ENCODE measurements at regions not wholly inside any gene's neighbourhood (a gene's known extent, or its start where the extent isn't known, plus 50 kb on each side); places are given as distances from the start of the nearest gene placed in this dataset.

DNA sequence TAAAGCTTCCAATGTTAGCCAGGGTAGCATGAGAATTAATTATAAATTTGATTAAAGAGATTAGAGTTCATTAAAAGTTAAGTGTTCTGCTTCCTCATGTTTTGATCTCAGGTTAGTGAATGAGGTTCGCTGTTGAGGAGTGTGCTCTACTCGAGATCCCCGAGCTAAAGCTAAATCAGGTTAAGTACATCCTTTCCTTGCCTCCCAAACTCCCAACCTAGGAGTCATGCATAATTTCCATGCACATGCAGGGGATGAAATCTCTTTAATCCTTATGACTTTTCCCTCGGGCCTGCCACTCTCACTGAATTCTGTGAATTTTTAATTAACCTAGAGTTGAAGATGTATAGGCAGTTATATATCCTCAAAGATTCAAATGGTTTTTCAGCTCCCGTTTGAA, 156.1 kb upstream of the NCK2 start:
- no peak overlapping the region for H3K4me3 ChIP-seq (ENCODE audit: low read length)
- TF ChIP-seq, protein P1, sequence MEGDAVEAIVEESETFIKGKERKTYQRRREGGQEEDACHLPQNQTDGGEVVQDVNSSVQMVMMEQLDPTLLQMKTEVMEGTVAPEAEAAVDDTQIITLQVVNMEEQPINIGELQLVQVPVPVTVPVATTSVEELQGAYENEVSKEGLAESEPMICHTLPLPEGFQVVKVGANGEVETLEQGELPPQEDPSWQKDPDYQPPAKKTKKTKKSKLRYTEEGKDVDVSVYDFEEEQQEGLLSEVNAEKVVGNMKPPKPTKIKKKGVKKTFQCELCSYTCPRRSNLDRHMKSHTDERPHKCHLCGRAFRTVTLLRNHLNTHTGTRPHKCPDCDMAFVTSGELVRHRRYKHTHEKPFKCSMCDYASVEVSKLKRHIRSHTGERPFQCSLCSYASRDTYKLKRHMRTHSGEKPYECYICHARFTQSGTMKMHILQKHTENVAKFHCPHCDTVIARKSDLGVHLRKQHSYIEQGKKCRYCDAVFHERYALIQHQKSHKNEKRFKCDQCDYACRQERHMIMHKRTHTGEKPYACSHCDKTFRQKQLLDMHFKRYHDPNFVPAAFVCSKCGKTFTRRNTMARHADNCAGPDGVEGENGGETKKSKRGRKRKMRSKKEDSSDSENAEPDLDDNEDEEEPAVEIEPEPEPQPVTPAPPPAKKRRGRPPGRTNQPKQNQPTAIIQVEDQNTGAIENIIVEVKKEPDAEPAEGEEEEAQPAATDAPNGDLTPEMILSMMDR (IDR thresholded peaks at IDR 0.05; ENCODE audit: insufficient read depth, low read depth, low read length, missing control alignments) = no peak
- no peak for DNase-seq (ENCODE audit: low read depth)

DNA sequence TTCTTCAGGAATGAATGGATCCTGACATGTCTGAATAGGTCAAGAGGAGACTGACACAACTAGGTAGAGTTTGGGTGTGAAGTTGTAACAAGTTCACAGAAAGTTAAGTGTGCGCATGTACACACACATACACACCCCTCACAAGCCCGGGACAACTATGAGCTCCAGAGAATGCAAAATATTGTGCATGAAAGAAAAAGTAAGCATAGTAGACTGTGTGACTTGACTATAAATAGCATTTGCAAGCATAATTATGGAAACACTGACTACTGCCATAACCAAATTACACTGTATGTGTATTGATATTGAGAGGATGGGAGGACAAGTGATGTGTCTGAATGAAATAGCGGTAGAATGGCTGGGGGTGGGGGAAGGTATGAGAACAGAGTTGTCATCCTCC, 157.1 kb upstream of the NCK2 start:
- DNase-seq (ENCODE audit: low read depth) = no peak
- TF ChIP-seq, protein P1 (IDR thresholded peaks at IDR 0.05; ENCODE audit: insufficient read depth, low read depth, low read length, missing control alignments) = no peak

DNA sequence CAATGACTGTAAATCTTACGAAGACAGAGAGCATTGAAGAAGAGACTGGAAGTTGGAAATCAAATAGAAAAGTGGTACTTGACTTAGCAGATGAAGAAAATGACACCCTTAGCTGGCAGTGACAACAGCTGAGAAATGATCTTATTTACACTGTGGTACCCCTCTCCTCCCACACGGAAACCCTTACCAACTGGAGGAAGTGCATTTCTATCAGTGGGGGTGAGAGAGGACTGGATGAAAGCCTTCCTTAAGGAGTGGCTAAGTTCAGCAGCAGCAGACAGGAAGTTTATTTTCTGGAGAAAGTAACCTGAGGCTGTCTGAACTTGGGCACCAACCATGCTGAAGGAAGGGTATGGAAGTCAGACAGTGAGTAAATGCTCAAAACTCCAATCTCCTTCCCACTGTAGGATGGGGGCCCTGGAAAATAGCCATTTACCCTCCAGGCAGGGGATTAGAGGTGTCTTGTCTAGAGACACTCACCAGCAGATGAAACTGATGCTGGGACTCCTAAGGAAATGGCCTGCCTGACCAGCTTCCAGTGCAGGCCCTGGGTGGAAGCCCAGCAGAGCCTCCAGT, 160.2 kb upstream of the NCK2 start:
- TF ChIP-seq, protein P1 (IDR thresholded peaks at IDR 0.05; ENCODE audit: insufficient read depth, low read depth, low read length, missing control alignments) = no peak
- DNase-seq (ENCODE audit: low read depth) = peak; percentile 47
- no peak overlapping the region for H3K4me3 ChIP-seq (ENCODE audit: low read length)

More for the DNA sequence above, 157.1 kb upstream of the NCK2 start:
- no peak overlapping the region for H3K4me3 ChIP-seq (ENCODE audit: low read length)

DNA sequence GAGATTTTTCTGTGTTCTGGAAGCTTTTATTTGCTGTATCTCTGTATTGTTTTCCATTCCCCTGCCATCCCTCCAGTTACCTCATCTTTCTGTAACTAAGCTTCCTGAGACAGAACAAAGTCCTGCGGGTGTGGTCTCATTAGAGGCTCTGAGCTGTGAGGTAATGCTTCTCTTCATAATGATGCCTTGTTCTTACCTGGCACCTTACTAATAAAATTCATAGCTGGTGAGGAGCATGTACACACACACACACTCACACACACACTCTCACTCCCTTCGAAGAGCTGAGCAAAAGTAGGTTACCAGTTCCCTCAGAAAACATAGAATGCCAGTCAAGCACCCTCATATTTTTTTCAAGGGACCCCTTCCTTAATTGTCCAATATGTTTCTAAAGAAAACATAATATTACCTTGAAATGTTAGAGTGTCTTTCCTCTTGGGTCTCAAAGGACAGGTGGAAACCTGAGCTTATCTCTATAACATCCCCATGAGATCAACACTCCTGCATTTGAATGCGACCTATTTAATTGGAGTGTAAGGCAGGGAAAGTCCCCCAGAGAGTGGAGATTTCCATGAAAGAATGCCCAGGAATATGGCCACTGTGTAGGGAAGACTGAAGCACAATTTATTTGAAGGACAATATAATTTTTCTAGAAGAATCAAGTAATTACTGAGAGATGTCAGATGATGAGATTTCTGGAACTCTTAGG, 161.6 kb upstream of the NCK2 start:
- H3K4me3 ChIP-seq (ENCODE audit: low read length) = no peak overlapping the region
- TF ChIP-seq, protein P1 (IDR thresholded peaks at IDR 0.05; ENCODE audit: insufficient read depth, low read depth, low read length, missing control alignments) = no peak
- DNase-seq (ENCODE audit: low read depth) = peak; percentile 83

DNA sequence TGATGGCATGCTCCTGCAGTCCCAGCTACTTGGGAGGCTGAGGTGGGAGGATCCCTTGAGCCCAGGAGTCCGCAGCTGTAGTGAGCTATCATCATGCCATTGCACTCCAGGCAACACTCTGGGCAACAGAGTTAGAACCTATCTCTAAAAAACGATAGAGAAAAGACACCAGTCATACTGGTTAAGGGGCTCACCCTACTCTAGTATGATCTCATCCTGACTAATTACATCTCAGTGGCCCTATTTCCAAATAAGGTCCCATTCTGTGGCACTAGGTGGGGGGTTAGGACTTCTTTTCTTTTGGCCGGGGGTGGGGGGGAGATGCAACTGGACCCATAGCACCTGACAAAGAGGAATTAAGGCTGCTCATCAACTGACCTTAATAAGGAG, 163.2 kb upstream of the NCK2 start:
- H3K4me3 ChIP-seq (ENCODE audit: low read length) = no peak overlapping the region

DNA sequence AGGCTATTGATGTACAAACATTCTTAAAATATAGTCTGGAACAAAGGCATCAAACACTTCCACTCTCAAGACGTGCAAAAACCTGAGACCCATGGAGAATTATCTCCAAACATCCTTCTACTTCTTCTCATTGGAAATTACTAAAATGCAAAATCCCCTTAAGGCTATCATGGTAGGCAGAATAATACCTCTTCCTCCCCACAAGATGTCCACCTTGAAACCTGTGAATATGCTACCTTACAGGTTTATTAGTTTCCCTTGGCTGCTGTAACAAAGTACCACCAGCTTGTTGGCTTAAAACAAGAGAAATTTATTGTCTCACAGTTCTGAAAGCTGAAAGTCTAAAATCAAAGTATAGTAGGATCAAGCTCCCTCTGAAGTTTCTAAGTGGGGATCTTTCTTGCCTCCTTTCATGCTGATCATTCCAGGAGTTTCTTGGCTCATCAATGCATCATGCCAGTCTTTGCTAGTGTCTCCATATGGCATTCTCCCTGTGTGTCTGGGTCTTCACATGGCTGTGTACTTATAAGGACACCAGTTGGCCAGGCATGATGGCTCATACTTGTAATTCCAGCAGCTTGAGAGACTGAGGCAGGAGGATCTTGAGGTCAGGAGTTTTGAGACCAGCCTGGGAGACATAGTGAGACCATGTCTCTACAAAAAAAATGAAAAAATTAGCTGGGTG, 163.7 kb upstream of the NCK2 start:
- H3K4me3 ChIP-seq (ENCODE audit: low read length) = no peak overlapping the region
- TF ChIP-seq, protein P1 (IDR thresholded peaks at IDR 0.05; ENCODE audit: insufficient read depth, low read depth, low read length, missing control alignments) = no peak
- no peak for DNase-seq (ENCODE audit: low read depth)

More for the DNA sequence above, 163.2 kb upstream of the NCK2 start:
- TF ChIP-seq, protein P1 (IDR thresholded peaks at IDR 0.05; ENCODE audit: insufficient read depth, low read depth, low read length, missing control alignments) = no peak
- DNase-seq (ENCODE audit: low read depth) = peak; percentile 42

All from epithelial cell of esophagus (primary cell).